ENCODE measurements at regions not wholly inside any gene's neighbourhood (a gene's known extent, or its start where the extent isn't known, plus 50 kb on each side); places are given as distances from the start of the nearest gene placed in this dataset.

GRCh38 chr1:244315996-244316395 lies 135.7 kb downstream of the ADSS2 start:
- Histone ChIP-seq H3K4me3 (no peak overlapping the region), H3K27ac (no peak overlapping the region), H3K9me3 (no peaks in the 10 kb centered on the region), H3K27me3 (no peaks in the 10 kb centered on the region), H3K36me3 (no peaks in the 10 kb centered on the region), H3K4me1 (peaks cover 0 to 10% (median 7%) of the 10 kb centered on the region in 4 donors)
- WGBS, 2 donors = 84 to 97% methylated on average over 4 of the region's 4 CpGs
- no peak for TF ChIP-seq CTCF (IDR thresholded peaks at IDR 0.05)
- no peak for TF ChIP-seq EP300 (IDR thresholded peaks at IDR 0.05)
- no peak for TF ChIP-seq POLR2A (IDR thresholded peaks at IDR 0.05)
- no peak for TF ChIP-seq POLR2AphosphoS5 (IDR thresholded peaks at IDR 0.05)
- DNase-seq (no peak), ATAC-seq (ENCODE audit: low FRiP score in 2 of 2) (no peak)

GRCh38 chr1:244316407-244316806 lies 135.3 kb downstream of the ADSS2 start:
- no peaks in the 10 kb centered on the region for H3K9me3 ChIP-seq
- H3K4me3 ChIP-seq = no peak overlapping the region
- TF ChIP-seq POLR2AphosphoS5 (IDR thresholded peaks at IDR 0.05) (no peak), CTCF (IDR thresholded peaks at IDR 0.05) (no peak), EP300 (IDR thresholded peaks at IDR 0.05) (no peak), POLR2A (IDR thresholded peaks at IDR 0.05) (no peak)
- ATAC-seq (ENCODE audit: low FRiP score in 2 of 2) (no peak), DNase-seq (no peak)
- WGBS, 2 donors = 93 to 95% methylated on average over 6 of the region's 6 CpGs
- no peaks in the 10 kb centered on the region for H3K36me3 ChIP-seq
- no peaks in the 10 kb centered on the region for H3K27me3 ChIP-seq
- H3K4me1 ChIP-seq = peaks cover 0 to 13% (median 8%) of the 10 kb centered on the region in 4 donors
- H3K27ac ChIP-seq = no peak overlapping the region

GRCh38 chr1:244316986-244317655 lies 134.6 kb downstream of the ADSS2 start:
- no peaks in the 10 kb centered on the region for H3K36me3 ChIP-seq
- H3K4me1 ChIP-seq = peaks cover 5 to 20% (median 15%) of the 10 kb centered on the region in 4 donors
- TF ChIP-seq POLR2AphosphoS5 (IDR thresholded peaks at IDR 0.05) = no peak
- ATAC-seq (ENCODE audit: low FRiP score in 2 of 2) = no peak
- WGBS, 2 donors = 66 to 67% methylated on average over 7 to 8 of the region's 8 CpGs
- DNase-seq = no peak
- no peaks in the 10 kb centered on the region for H3K27me3 ChIP-seq
- H3K27ac ChIP-seq = no peak overlapping the region
- no peak overlapping the region for H3K4me3 ChIP-seq
- H3K9me3 ChIP-seq = no peaks in the 10 kb centered on the region

- DNase-seq (no peak), ATAC-seq (ENCODE audit: low FRiP score in 2 of 2) (no peak)
- WGBS, 2 donors = 91 to 97% methylated on average over 4 of the region's 4 CpGs
- Histone ChIP-seq H3K4me1 (peaks cover 12 to 30% (median 24%) of the 10 kb centered on the region in 4 donors), H3K4me3 (no peak overlapping the region), H3K9me3 (no peaks in the 10 kb centered on the region), H3K27me3 (no peaks in the 10 kb centered on the region), H3K27ac (no peak overlapping the region), H3K36me3 (no peaks in the 10 kb centered on the region)
- TF ChIP-seq POLR2AphosphoS5 (IDR thresholded peaks at IDR 0.05) (no peak), CTCF (IDR thresholded peaks at IDR 0.05) (no peak), POLR2A (IDR thresholded peaks at IDR 0.05) (no peak), EP300 (IDR thresholded peaks at IDR 0.05) (no peak)
Measured at GRCh38 chr1:244318078-244318477, 133.6 kb downstream of the ADSS2 start.

GRCh38 chr1:244318512-244318911 lies 133.2 kb downstream of the ADSS2 start:
- DNase-seq = no peak
- no peaks in the 10 kb centered on the region for H3K36me3 ChIP-seq
- no peaks in the 10 kb centered on the region for H3K9me3 ChIP-seq
- TF ChIP-seq EP300 (IDR thresholded peaks at IDR 0.05) (no peak), CTCF (IDR thresholded peaks at IDR 0.05) (no peak), POLR2A (IDR thresholded peaks at IDR 0.05) (no peak), POLR2AphosphoS5 (IDR thresholded peaks at IDR 0.05) (no peak)
- H3K27ac ChIP-seq = no peak overlapping the region
- WGBS, 2 donors = 93 to 94% methylated on average over 5 of the region's 5 CpGs
- no peak for ATAC-seq (ENCODE audit: low FRiP score in 2 of 2)
- no peaks in the 10 kb centered on the region for H3K27me3 ChIP-seq
- H3K4me3 ChIP-seq = no peak overlapping the region
- H3K4me1 ChIP-seq = peaks cover 16 to 34% (median 28%) of the 10 kb centered on the region in 4 donors

Data from upper lobe of left lung (tissue), 6 donors.